Neural cell (in vitro differentiated cells): ENCODE measurements at regions not wholly inside any gene's neighbourhood (a gene's known extent, or its start where the extent isn't known, plus 50 kb on each side); places are given as distances from the start of the nearest gene placed in this dataset.

Source experiments
- CTCF ChIP-seq: fragments of 450-650 bp; IDR thresholded peaks from 2 replicates; pipeline ENCODE4 v1.5.1; 2014; ENCODE audit warnings: antibody characterized with exemption, mild to moderate bottlenecking, moderate library complexity; ENCODE audit not compliant: poor library complexity, severe bottlenecking
- EP300 ChIP-seq: fragments of 450-650 bp; conservative IDR thresholded peaks from 2 replicates; pipeline ENCODE4 v1.6.1; 2014; ENCODE audit warnings: antibody characterized with exemption, mild to moderate bottlenecking, moderate library complexity; ENCODE audit not compliant: poor library complexity, severe bottlenecking
- MXI1 ChIP-seq: fragments of 450-650 bp; conservative IDR thresholded peaks from 2 replicates; pipeline ENCODE4 v1.6.1; 2014; ENCODE audit warnings: antibody characterized with exemption, mild to moderate bottlenecking; ENCODE audit not compliant: poor library complexity, severe bottlenecking
- POLR2AphosphoS5 ChIP-seq: IDR thresholded peaks from 2 replicates; pipeline ENCODE4 v1.6.1; 2012
- RAD21 ChIP-seq: fragments of 450-650 bp; conservative IDR thresholded peaks from 2 replicates; pipeline ENCODE4 v1.6.1; 2014; ENCODE audit warnings: antibody characterized with exemption, mild to moderate bottlenecking, moderate library complexity
- REST ChIP-seq: IDR thresholded peaks from 2 replicates; pipeline ENCODE4 v1.6.1; 2012; ENCODE audit warnings: borderline replicate concordance
- SMC3 ChIP-seq: fragments of 450-650 bp; conservative IDR thresholded peaks from 2 replicates; pipeline ENCODE4 v1.6.1; 2014; ENCODE audit warnings: antibody characterized with exemption, mild to moderate bottlenecking, moderate library complexity; ENCODE audit not compliant: poor library complexity
- TAF1 ChIP-seq: IDR thresholded peaks from 2 replicates; pipeline ENCODE4 v1.6.1; 2012; ENCODE audit warnings: low read depth

GRCh38 chr12:91264178-91264577, 81.6 kb upstream of the DCN start:
- TF ChIP-seq TAF1 (no peak), REST (no peak), POLR2AphosphoS5 (no peak), CTCF (no peak), MXI1 (no peak), RAD21 (no peak), SMC3 (no peak), EP300 (no peak)
